Adrenal gland (tissue), 9 donors: ENCODE measurements at regions not wholly inside any gene's neighbourhood (a gene's known extent, or its start where the extent isn't known, plus 50 kb on each side); places are given as distances from the start of the nearest gene placed in this dataset.

Source experiments
- DNase-seq, 7 donors: peaks; one replicate each; pipeline ENCODE4 v3.0.0-alpha.2; 2019 to 2020
- H3K27ac ChIP-seq, 5 donors: fragments of 200-600 bp; sonication (generic) in 4 of 5; 1 replicate in 3 of 5; 2 replicates in 2 of 5; pipeline versions ENCODE4 v1.5.1 to v1.8.0; 2016 to 2020; ENCODE audit warnings: mild to moderate bottlenecking in 1 of 5
- H3K27me3 ChIP-seq: fragments of 200-600 bp; 2 replicates; pipeline ENCODE4 v1.8.0; 2021
- H3K36me3 ChIP-seq, 2 donors: fragments of 200-600 bp; replicated peaks in 1 of 2; 1 replicate in 1 of 2; 2 replicates in 1 of 2; pipeline versions ENCODE4 v1.5.1 to v1.8.0; 2018 to 2022
- H3K4me1 ChIP-seq, 2 donors: fragments of 200-600 bp; replicated peaks in 1 of 2; 1 replicate in 1 of 2; 2 replicates in 1 of 2; pipeline versions ENCODE4 v1.5.1 to v1.8.0; 2018 to 2021
- H3K4me3 ChIP-seq, 4 donors: fragments of 200-600 bp; sonication (generic) in 3 of 4; one replicate each; pipeline ENCODE4 v1.5.1; 2016 to 2018
- H3K9me3 ChIP-seq, 3 donors: fragments of 200-600 bp; sonication (generic) in 1 of 3; replicated peaks in 1 of 3; 1 replicate in 2 of 3; 2 replicates in 1 of 3; pipeline versions ENCODE4 v1.5.1 to v1.8.0; 2016 to 2021
- POLR2A ChIP-seq, 2 donors: fragments of 450-650 bp; IDR thresholded peaks; one replicate each; pipeline ENCODE4 v1.6.1; 2017; ENCODE audit warnings: antibody characterized with exemption in 2 of 2, mild to moderate bottlenecking in 2 of 2, moderate library complexity in 1 of 2
- WGBS, 4 donors: extraction: QIAGEN DNeasy Blood & Tissue Kit in 2 of 4; methylation state at CpG; one replicate each; pipeline versions ENCODE4 v1.1.5 to v1.1.7; 2013 to 2017; 5-methylcytosine and 5-hydroxymethylcytosine counted together
- intact Hi-C, 2 donors: fragments of 100-400 bp; cut with DNase I; formaldehyde crosslinking; loops; one replicate each; pipeline versions ENCODE4 v1.14.1 to v1.15.0; 2022 to 2023
- TF ChIP-seq, protein P1 (sequence below), 6 experiments: fragments of 450-650 bp in 4 of 6; fragments of 200-600 bp in 2 of 6; sonication (generic) in 1 of 6; IDR thresholded peaks; 1 replicate in 5 of 6; 2 replicates in 1 of 6; pipeline versions ENCODE4 v1.5.1 to v1.8.0; 2016 to 2021; ENCODE audit warnings: antibody characterized with exemption in 6 of 6, mild to moderate bottlenecking in 2 of 6, moderate library complexity in 1 of 6
- donor health status: healthy with polysubstance abuse.
- donor health status: Bipolar disorder and iron deficiency.
- donor health status: DM: yes; HTN: yes; CAD: no.
- donor health status: DM: no; HTN: no; CAD: no.
- donor health status: DM: no; HTN: no; CAD: no.

DNA sequence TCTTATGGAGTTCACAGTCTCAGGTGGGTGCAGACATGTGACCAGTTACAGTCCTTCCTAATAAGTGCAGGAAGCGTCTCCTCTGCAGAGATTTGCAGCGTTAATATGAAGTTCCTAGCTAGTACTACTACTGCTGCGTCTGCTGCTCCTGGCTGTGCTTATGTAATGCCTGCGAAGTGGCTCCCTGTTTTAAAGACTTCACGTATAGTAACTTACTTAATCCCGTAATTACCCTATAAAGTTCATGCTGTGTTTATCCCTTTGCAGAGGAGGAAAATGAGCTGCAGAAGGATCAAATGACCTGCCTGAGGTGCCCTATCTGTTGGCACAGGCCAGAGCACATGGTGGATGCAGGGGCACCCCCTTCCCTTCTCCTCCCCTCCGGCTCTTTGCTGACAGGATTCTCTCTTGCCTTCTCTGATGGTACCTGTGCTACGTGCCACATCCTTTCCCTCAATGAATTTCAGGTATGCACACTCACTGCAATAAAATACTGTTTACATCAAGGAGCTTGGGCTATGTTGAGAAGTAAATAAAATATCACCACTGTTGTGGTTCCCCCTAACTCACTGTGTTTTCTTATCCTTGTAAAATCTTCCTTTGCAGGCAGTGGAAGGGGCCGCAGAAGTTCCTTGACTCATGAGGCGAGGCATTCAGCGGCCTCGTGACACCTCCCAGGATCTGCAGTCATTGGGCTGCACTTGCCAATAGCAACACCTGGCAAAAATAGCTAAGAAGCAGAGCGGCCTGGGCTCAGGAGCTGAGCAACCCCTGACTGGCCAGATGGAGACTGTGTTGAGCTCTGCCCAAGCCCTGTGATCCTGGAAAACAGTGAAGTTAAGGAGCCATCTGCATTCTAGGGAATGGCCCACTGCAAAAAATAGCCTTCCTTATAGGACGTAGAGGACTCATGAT lies 188.9 kb upstream of the ATP10A start:
- no peak overlapping the region for H3K27ac ChIP-seq
- H3K27me3 ChIP-seq = no peaks in the 10 kb centered on the region
- no peaks in the 10 kb centered on the region for H3K9me3 ChIP-seq
- peak in 2 of 7 donors; percentile 4 to 16 for DNase-seq
- no peak overlapping the region for H3K4me3 ChIP-seq
- no peak for TF ChIP-seq POLR2A (IDR thresholded peaks at IDR 0.05)
- TF ChIP-seq, protein P1, sequence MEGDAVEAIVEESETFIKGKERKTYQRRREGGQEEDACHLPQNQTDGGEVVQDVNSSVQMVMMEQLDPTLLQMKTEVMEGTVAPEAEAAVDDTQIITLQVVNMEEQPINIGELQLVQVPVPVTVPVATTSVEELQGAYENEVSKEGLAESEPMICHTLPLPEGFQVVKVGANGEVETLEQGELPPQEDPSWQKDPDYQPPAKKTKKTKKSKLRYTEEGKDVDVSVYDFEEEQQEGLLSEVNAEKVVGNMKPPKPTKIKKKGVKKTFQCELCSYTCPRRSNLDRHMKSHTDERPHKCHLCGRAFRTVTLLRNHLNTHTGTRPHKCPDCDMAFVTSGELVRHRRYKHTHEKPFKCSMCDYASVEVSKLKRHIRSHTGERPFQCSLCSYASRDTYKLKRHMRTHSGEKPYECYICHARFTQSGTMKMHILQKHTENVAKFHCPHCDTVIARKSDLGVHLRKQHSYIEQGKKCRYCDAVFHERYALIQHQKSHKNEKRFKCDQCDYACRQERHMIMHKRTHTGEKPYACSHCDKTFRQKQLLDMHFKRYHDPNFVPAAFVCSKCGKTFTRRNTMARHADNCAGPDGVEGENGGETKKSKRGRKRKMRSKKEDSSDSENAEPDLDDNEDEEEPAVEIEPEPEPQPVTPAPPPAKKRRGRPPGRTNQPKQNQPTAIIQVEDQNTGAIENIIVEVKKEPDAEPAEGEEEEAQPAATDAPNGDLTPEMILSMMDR (IDR thresholded peaks at IDR 0.05) = no peak
- peaks cover 0 to 6% of the 10 kb centered on the region in 2 donors for H3K4me1 ChIP-seq
- intact Hi-C loops = no loop called here
- 75 to 80% (median 77%) methylated on average over 14 of the region's 14 CpGs for whole genome bisulfite sequencing, 4 donors
- no peaks in the 10 kb centered on the region for H3K36me3 ChIP-seq

DNA sequence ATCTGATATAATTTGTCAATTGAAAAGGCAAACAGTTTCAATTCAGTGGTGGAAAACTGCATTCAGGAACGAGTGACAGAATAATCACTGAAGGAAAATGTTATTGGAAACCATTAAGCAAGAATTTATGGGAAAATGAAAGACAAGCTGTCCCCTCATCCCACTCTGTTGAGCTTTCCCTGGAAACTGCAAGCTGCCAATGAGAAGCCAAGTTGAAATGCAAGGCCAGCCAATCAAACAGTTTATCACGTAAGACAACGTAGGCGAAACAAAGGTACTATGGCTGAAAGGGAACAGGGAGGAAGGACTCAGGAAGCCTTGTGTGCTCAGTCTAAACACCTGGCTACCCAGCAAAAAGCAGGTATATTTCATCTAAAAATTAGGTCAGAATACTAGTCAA lies 187.9 kb upstream of the ATP10A start:
- 26 to 58% (median 49%) methylated on average over 4 of the region's 4 CpGs for WGBS, 4 donors
- Histone ChIP-seq H3K27ac (no peak overlapping the region), H3K9me3 (no peaks in the 10 kb centered on the region), H3K36me3 (no peaks in the 10 kb centered on the region), H3K4me1 (peaks cover 0 to 6% of the 10 kb centered on the region in 2 donors), H3K27me3 (no peaks in the 10 kb centered on the region), H3K4me3 (no peak overlapping the region)
- TF ChIP-seq, protein P1 (IDR thresholded peaks at IDR 0.05) = no peak
- TF ChIP-seq POLR2A (IDR thresholded peaks at IDR 0.05) = no peak
- no peak for DNase-seq
- intact Hi-C loops = no loop called here

DNA sequence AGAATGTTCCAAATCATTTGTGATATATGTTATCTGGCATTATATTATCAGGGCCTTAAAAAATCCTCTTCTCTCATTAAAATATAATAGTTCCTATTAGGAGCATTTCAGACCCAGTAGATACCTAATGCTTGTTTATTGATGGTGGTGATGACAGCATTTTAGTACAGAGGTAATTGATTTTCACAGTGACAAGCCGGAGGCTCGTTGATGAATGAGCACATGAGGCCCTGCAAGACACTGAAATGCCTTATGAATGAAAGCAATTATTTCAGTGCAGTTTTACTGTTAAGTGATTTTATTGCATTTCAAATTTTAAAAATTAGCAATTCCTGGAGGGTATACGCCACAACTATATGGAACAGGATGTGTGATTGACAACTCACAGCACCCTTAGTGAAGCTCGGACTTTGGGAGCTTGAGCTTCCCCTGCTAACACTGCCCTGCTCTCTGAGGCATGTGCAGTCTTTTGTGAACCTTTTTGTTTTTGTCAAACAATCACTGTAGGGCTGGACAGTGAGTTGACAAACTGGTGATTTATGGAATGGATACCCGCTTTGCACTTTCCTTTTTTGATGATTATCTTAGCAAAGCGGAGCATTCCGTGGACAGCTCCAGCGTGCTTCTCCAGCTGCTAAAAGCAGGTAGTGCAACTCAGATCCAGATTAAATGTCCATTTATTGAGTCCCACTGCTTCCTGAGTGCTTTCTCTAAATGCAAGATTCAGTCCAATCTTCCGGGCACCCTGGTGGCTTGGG lies 187.0 kb upstream of the ATP10A start:
- H3K27me3 ChIP-seq = no peaks in the 10 kb centered on the region
- H3K9me3 ChIP-seq = no peaks in the 10 kb centered on the region
- H3K4me3 ChIP-seq = no peak overlapping the region
- H3K27ac ChIP-seq = no peak overlapping the region
- H3K36me3 ChIP-seq = no peaks in the 10 kb centered on the region
- intact Hi-C loops = no loop called here
- DNase-seq = no peak
- WGBS, 4 donors = 50 to 54% (median 52%) methylated on average over 8 to 9 of the region's 9 CpGs
- TF ChIP-seq, protein P1 (IDR thresholded peaks at IDR 0.05) = no peak
- no peak for TF ChIP-seq POLR2A (IDR thresholded peaks at IDR 0.05)
- H3K4me1 ChIP-seq = peaks cover 0 to 6% of the 10 kb centered on the region in 2 donors

GRCh38 chr15:26048669-26049068 lies 185.5 kb upstream of the ATP10A start:
- H3K36me3 ChIP-seq = no peaks in the 10 kb centered on the region
- no peak for DNase-seq
- intact Hi-C loops = no loop called here
- H3K27me3 ChIP-seq = no peaks in the 10 kb centered on the region
- no peak for TF ChIP-seq POLR2A (IDR thresholded peaks at IDR 0.05)
- TF ChIP-seq, protein P1 (IDR thresholded peaks at IDR 0.05) = no peak
- H3K4me1 ChIP-seq = peaks cover 0 to 6% of the 10 kb centered on the region in 2 donors
- no peak overlapping the region for H3K4me3 ChIP-seq
- H3K9me3 ChIP-seq = no peaks in the 10 kb centered on the region
- no peak overlapping the region for H3K27ac ChIP-seq
- 92 to 100% (median 93%) methylated on average over 7 of the region's 7 CpGs for WGBS, 4 donors
